ENCODE measurements at regions not wholly inside any gene's neighbourhood (a gene's known extent, or its start where the extent isn't known, plus 50 kb on each side); places are given as distances from the start of the nearest gene placed in this dataset.

GRCh38 chr12:89263900-89264299 is 88.4 kb downstream of the DUSP6 start:
- Histone ChIP-seq H3K4me3 (ENCODE audit: low read length in 3 of 3) (no peak overlapping the region), H3K4me1 (ENCODE audit: control insufficient read depth in 2 of 3, insufficient read depth in 2 of 3, low read depth in 1 of 3, low read length in 3 of 3) (no peaks in the 10 kb centered on the region), H3K9ac (ENCODE audit: low read length in 3 of 3) (no peak overlapping the region), H3K27ac (ENCODE audit: low read depth in 2 of 2, low read length in 2 of 2) (no peak overlapping the region), H3K36me3 (ENCODE audit: control insufficient read depth in 2 of 3, insufficient read depth in 3 of 3, low read length in 3 of 3) (no peaks in the 10 kb centered on the region), H3K9me3 (ENCODE audit: control insufficient read depth in 2 of 3, insufficient read depth in 1 of 3, low read length in 3 of 3) (no peaks in the 10 kb centered on the region), H3K27me3 (ENCODE audit: control insufficient read depth, insufficient read depth, low read length) (no peaks in the 10 kb centered on the region)
- TF ChIP-seq CTCF (IDR thresholded peaks at IDR 0.05; ENCODE audit: borderline replicate concordance, extremely low read depth, insufficient read depth), result no peak
- intact Hi-C loops (cut with DNase I), result no loop called here
- DNase-seq (no peak), FAIRE-seq (no peak)

DNA sequence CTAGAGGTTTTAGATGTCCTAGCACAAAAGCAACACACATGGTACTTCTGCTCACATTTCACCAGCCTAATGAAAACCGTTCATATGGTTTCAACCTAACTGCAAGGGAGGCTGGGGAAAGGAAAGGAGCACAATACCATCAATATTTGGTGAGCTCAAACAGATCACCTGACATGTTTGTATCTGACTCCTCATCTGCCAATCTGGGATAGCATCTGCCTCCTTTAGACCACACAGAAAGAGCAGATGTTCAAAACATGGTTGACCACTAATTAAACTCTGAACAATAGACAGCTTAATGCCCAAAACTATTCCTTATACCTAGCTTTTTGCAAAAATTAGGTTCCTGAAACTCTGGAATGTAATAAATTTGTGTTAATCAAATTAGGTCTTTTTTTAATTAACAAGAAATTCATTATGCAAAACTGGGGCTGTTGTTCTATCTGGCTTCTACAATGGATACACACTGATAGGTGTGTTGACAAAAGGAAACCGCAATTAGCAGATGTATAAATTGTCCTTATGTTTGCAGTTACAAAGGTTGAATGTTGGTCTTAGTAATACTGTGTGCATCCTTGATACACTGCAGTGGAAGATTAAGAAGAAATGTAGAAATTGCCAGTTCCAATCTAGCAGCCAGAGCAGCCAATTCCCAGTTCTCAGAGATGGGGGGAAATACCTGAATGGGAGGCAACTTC is 89.3 kb downstream of the DUSP6 start:
- intact Hi-C loops (cut with DNase I), result no loop called here
- Histone ChIP-seq H3K9ac (ENCODE audit: low read length in 3 of 3) (no peak overlapping the region), H3K27me3 (ENCODE audit: control insufficient read depth, insufficient read depth, low read length) (no peaks in the 10 kb centered on the region), H3K27ac (ENCODE audit: low read depth in 2 of 2, low read length in 2 of 2) (no peak overlapping the region), H3K4me1 (ENCODE audit: control insufficient read depth in 2 of 3, insufficient read depth in 2 of 3, low read depth in 1 of 3, low read length in 3 of 3) (no peaks in the 10 kb centered on the region), H3K36me3 (ENCODE audit: control insufficient read depth in 2 of 3, insufficient read depth in 3 of 3, low read length in 3 of 3) (no peaks in the 10 kb centered on the region), H3K4me3 (ENCODE audit: low read length in 3 of 3) (no peak overlapping the region), H3K9me3 (ENCODE audit: control insufficient read depth in 2 of 3, insufficient read depth in 1 of 3, low read length in 3 of 3) (no peaks in the 10 kb centered on the region)
- TF ChIP-seq CTCF (IDR thresholded peaks at IDR 0.05; ENCODE audit: borderline replicate concordance, extremely low read depth, insufficient read depth), result no peak
- DNase-seq (no peak), FAIRE-seq (no peak)

GRCh38 chr12:89261982-89262381 is 90.3 kb downstream of the DUSP6 start:
- Histone ChIP-seq H3K27me3 (ENCODE audit: control insufficient read depth, insufficient read depth, low read length) (no peaks in the 10 kb centered on the region), H3K36me3 (ENCODE audit: control insufficient read depth in 2 of 3, insufficient read depth in 3 of 3, low read length in 3 of 3) (no peaks in the 10 kb centered on the region), H3K27ac (ENCODE audit: low read depth in 2 of 2, low read length in 2 of 2) (no peak overlapping the region), H3K4me3 (ENCODE audit: low read length in 3 of 3) (no peak overlapping the region), H3K9ac (ENCODE audit: low read length in 3 of 3) (no peak overlapping the region), H3K4me1 (ENCODE audit: control insufficient read depth in 2 of 3, insufficient read depth in 2 of 3, low read depth in 1 of 3, low read length in 3 of 3) (no peaks in the 10 kb centered on the region), H3K9me3 (ENCODE audit: control insufficient read depth in 2 of 3, insufficient read depth in 1 of 3, low read length in 3 of 3) (no peaks in the 10 kb centered on the region)
- FAIRE-seq, result no peak
- DNase-seq, result no peak
- intact Hi-C loops (cut with DNase I), result no loop called here
- TF ChIP-seq CTCF (IDR thresholded peaks at IDR 0.05; ENCODE audit: borderline replicate concordance, extremely low read depth, insufficient read depth), result no peak

Data from kidney (tissue), 13 donors.